ENCODE measurements at regions not wholly inside any gene's neighbourhood (a gene's known extent, or its start where the extent isn't known, plus 50 kb on each side); places are given as distances from the start of the nearest gene placed in this dataset.

DNA sequence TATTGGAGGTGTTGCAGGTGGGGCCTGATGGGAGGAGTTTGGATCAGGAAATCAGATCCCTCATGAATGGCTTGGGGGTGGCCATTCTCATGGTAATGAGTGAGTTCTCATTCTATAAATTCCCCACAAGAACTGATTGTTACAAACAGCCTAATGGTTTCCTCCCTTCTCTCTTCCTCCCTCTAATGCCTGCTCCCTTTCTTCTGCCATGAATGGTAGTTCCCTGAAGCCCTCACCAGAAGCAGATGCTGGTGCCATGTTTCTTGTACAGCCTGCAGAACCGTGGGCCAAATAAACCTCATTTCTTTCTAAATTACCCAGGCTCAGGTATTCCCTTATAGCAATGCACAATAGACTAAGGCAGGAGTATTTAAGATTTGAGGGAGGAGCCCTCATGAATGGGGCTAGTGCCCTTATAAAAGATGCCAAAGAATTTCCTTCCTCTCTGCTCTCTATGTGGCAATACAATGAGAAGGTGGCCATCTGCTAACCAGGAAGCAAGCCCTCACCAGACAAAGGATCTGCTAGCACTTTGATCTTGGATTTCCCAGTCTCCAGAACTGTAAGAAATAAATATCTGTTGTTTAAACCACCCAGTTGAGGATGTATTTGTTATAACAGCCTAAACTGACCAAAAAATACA is 251.8 kb downstream of the ZEB2 start:
- Histone ChIP-seq H3K9me3 (ENCODE audit: control insufficient read depth, insufficient read depth, low read depth, low read length) (no peaks in the 10 kb centered on the region), H3K36me3 (ENCODE audit: control insufficient read depth in 2 of 2, insufficient read depth in 1 of 2, low read length in 2 of 2) (no peaks in the 10 kb centered on the region), H3K4me1 (ENCODE audit: control insufficient read depth, insufficient read depth, low read length) (no peaks in the 10 kb centered on the region), H3K4me3 (ENCODE audit: low read depth, low read length) (no peak overlapping the region), H3K27ac (ENCODE audit: extremely low read depth, low read depth, low read length) (no peak overlapping the region)
- CTCF ChIA-PET = no interaction called here
- TF ChIP-seq, protein P1, sequence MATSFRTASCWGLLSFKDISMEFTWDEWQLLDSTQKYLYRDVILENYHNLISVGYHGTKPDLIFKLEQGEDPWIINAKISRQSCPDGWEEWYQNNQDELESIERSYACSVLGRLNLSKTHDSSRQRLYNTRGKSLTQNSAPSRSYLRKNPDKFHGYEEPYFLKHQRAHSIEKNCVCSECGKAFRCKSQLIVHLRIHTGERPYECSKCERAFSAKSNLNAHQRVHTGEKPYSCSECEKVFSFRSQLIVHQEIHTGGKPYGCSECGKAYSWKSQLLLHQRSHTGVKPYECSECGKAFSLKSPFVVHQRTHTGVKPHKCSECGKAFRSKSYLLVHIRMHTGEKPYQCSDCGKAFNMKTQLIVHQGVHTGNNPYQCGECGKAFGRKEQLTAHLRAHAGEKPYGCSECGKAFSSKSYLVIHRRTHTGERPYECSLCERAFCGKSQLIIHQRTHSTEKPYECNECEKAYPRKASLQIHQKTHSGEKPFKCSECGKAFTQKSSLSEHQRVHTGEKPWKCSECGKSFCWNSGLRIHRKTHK (tag by site-specific recombination; IDR thresholded peaks at IDR 0.05) = no peak
- POLR2A ChIA-PET = no interaction called here

DNA sequence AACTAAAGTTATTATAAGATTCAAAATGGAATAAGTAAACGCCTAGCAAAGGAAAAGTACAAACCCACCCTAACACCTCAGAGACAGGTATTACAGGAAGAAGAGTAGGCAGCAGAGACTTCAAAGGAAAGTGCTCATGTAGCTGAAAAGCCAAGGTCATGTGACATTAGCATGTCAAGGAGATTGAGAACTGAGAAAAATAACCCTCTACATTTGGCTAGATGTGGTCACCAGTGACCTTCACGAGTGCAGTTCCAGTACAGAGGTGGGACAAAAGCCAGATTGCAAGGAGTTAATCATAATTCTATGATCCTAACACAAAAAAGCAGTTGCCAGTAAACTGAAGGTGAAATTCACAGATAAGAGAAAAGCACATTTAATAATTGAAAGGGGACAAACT is 252.7 kb downstream of the ZEB2 start:
- Histone ChIP-seq H3K4me3 (ENCODE audit: low read depth, low read length) (no peak overlapping the region), H3K36me3 (ENCODE audit: control insufficient read depth in 2 of 2, insufficient read depth in 1 of 2, low read length in 2 of 2) (no peaks in the 10 kb centered on the region), H3K4me1 (ENCODE audit: control insufficient read depth, insufficient read depth, low read length) (no peaks in the 10 kb centered on the region), H3K9me3 (ENCODE audit: control insufficient read depth, insufficient read depth, low read depth, low read length) (no peaks in the 10 kb centered on the region), H3K27ac (ENCODE audit: extremely low read depth, low read depth, low read length) (no peak overlapping the region)
- CTCF ChIA-PET = interaction anchor here (0.6 kb wide), 1 partner anchor 151 kb away, joined by 6 read pairs; no protein-coding TSS in a partner anchor
- POLR2A ChIA-PET = no interaction called here
- TF ChIP-seq ZNF548 (tag by site-specific recombination; IDR thresholded peaks at IDR 0.05) (no peak), ZNF521 (tag by site-specific recombination; IDR thresholded peaks at IDR 0.05) (no peak), SALL2 (tag by site-specific recombination; IDR thresholded peaks at IDR 0.05; ENCODE audit: borderline replicate concordance) (no peak), ZSCAN23 (tag by site-specific recombination; IDR thresholded peaks at IDR 0.05) (no peak), GLI2 (tag by site-specific recombination; IDR thresholded peaks at IDR 0.05; ENCODE audit: borderline replicate concordance, low read depth) (no peak), ZNF529 (tag by site-specific recombination; IDR thresholded peaks at IDR 0.05; ENCODE audit: insufficient replicate concordance) (no peak), ZNF544 (tag by site-specific recombination; IDR thresholded peaks at IDR 0.05) (no peak), ZNF302 (tag by site-specific recombination; IDR thresholded peaks at IDR 0.05; ENCODE audit: low read depth) (no peak), ZNF133 (tag by site-specific recombination; IDR thresholded peaks at IDR 0.05) (no peak)
- TF ChIP-seq, protein P2, sequence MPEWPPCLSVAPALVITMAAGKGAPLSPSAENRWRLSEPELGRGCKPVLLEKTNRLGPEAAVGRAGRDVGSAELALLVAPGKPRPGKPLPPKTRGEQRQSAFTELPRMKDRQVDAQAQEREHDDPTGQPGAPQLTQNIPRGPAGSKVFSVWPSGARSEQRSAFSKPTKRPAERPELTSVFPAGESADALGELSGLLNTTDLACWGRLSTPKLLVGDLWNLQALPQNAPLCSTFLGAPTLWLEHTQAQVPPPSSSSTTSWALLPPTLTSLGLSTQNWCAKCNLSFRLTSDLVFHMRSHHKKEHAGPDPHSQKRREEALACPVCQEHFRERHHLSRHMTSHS (tag by site-specific recombination; IDR thresholded peaks at IDR 0.05) = no peak
- TF ChIP-seq, protein P3, sequence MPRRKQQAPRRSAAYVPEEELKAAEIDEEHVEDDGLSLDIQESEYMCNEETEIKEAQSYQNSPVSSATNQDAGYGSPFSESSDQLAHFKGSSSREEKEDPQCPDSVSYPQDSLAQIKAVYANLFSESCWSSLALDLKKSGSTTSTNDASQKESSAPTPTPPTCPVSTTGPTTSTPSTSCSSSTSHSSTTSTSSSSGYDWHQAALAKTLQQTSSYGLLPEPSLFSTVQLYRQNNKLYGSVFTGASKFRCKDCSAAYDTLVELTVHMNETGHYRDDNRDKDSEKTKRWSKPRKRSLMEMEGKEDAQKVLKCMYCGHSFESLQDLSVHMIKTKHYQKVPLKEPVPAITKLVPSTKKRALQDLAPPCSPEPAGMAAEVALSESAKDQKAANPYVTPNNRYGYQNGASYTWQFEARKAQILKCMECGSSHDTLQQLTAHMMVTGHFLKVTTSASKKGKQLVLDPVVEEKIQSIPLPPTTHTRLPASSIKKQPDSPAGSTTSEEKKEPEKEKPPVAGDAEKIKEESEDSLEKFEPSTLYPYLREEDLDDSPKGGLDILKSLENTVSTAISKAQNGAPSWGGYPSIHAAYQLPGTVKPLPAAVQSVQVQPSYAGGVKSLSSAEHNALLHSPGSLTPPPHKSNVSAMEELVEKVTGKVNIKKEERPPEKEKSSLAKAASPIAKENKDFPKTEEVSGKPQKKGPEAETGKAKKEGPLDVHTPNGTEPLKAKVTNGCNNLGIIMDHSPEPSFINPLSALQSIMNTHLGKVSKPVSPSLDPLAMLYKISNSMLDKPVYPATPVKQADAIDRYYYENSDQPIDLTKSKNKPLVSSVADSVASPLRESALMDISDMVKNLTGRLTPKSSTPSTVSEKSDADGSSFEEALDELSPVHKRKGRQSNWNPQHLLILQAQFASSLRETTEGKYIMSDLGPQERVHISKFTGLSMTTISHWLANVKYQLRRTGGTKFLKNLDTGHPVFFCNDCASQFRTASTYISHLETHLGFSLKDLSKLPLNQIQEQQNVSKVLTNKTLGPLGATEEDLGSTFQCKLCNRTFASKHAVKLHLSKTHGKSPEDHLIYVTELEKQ (tag by site-specific recombination; IDR thresholded peaks at IDR 0.05; ENCODE audit: borderline replicate concordance) = no peak
- TF ChIP-seq, protein P1 (tag by site-specific recombination; IDR thresholded peaks at IDR 0.05) = no peak

DNA sequence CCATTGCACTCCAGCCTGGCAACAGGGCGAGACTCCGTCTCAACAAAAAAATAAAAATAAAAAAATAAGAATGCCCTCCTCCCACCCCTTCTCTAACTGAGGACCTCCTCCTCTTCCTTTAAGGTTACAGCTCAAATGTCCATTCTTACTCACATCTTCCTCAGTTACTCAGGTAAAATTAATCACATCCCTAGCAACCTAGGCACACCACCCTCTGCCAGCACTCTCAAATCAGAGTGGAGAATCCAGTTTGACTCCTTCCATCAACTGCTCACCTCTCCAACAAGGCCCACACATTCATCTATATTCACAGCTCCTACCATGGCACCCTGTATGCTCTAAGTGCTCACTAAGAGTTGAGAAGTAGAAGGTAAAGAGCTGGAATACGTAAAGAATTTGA is 254.3 kb downstream of the ZEB2 start:
- no peak overlapping the region for H3K4me3 ChIP-seq (ENCODE audit: low read depth, low read length)
- ChIA-PET CTCF (interaction anchor here (0.5 kb wide), 1 partner anchor 166 kb away, joined by 3 read pairs; no protein-coding TSS in a partner anchor), POLR2A (no interaction called here)
- no peaks in the 10 kb centered on the region for H3K36me3 ChIP-seq (ENCODE audit: control insufficient read depth in 2 of 2, insufficient read depth in 1 of 2, low read length in 2 of 2)
- no peaks in the 10 kb centered on the region for H3K9me3 ChIP-seq (ENCODE audit: control insufficient read depth, insufficient read depth, low read depth, low read length)
- H3K27ac ChIP-seq (ENCODE audit: extremely low read depth, low read depth, low read length) = no peak overlapping the region
- TF ChIP-seq ZFP69B (tag by site-specific recombination; IDR thresholded peaks at IDR 0.05) (no peak), SCRT1 (tag by site-specific recombination; IDR thresholded peaks at IDR 0.05; ENCODE audit: borderline replicate concordance) (no peak), ZNF629 (tag by site-specific recombination; IDR thresholded peaks at IDR 0.05) (no peak), ZNF776 (tag by site-specific recombination; IDR thresholded peaks at IDR 0.05; ENCODE audit: borderline replicate concordance) (no peak)
- TF ChIP-seq, protein P4, sequence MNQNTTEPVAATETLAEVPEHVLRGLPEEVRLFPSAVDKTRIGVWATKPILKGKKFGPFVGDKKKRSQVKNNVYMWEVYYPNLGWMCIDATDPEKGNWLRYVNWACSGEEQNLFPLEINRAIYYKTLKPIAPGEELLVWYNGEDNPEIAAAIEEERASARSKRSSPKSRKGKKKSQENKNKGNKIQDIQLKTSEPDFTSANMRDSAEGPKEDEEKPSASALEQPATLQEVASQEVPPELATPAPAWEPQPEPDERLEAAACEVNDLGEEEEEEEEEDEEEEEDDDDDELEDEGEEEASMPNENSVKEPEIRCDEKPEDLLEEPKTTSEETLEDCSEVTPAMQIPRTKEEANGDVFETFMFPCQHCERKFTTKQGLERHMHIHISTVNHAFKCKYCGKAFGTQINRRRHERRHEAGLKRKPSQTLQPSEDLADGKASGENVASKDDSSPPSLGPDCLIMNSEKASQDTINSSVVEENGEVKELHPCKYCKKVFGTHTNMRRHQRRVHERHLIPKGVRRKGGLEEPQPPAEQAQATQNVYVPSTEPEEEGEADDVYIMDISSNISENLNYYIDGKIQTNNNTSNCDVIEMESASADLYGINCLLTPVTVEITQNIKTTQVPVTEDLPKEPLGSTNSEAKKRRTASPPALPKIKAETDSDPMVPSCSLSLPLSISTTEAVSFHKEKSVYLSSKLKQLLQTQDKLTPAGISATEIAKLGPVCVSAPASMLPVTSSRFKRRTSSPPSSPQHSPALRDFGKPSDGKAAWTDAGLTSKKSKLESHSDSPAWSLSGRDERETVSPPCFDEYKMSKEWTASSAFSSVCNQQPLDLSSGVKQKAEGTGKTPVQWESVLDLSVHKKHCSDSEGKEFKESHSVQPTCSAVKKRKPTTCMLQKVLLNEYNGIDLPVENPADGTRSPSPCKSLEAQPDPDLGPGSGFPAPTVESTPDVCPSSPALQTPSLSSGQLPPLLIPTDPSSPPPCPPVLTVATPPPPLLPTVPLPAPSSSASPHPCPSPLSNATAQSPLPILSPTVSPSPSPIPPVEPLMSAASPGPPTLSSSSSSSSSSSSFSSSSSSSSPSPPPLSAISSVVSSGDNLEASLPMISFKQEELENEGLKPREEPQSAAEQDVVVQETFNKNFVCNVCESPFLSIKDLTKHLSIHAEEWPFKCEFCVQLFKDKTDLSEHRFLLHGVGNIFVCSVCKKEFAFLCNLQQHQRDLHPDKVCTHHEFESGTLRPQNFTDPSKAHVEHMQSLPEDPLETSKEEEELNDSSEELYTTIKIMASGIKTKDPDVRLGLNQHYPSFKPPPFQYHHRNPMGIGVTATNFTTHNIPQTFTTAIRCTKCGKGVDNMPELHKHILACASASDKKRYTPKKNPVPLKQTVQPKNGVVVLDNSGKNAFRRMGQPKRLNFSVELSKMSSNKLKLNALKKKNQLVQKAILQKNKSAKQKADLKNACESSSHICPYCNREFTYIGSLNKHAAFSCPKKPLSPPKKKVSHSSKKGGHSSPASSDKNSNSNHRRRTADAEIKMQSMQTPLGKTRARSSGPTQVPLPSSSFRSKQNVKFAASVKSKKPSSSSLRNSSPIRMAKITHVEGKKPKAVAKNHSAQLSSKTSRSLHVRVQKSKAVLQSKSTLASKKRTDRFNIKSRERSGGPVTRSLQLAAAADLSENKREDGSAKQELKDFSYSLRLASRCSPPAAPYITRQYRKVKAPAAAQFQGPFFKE (tag by site-specific recombination; IDR thresholded peaks at IDR 0.05; ENCODE audit: borderline replicate concordance) = no peak
- no peaks in the 10 kb centered on the region for H3K4me1 ChIP-seq (ENCODE audit: control insufficient read depth, insufficient read depth, low read length)
